B cell (primary cell): ENCODE measurements at regions not wholly inside any gene's neighbourhood (a gene's known extent, or its start where the extent isn't known, plus 50 kb on each side); places are given as distances from the start of the nearest gene placed in this dataset.

ENCODE experiments used
- ATAC-seq: fragments of 200-7000 bp; cut with Tn5 transposase; one replicate; pipeline ENCODE4 v1.10.0; 2021; ENCODE audit warnings: low read depth, mild to moderate bottlenecking, moderate number of reproducible peaks, moderate library complexity
- CTCF ChIA-PET: fragments of 350-600 bp; sonication (Branson Sonifier 250); formaldehyde crosslinking; loops from one replicate; lab custom pipeline; 2021; ENCODE audit warnings: antibody characterized with exemption, inconsistent platforms; lab: Charles Lee
- POLR2A ChIA-PET: fragments of 350-600 bp; sonication (Branson Sonifier 250); formaldehyde crosslinking; loops from one replicate; lab custom pipeline; 2021; ENCODE audit warnings: antibody characterized with exemption; lab: Charles Lee
- DNase-seq: peaks from one replicate; pipeline ENCODE4 v3.0.0; 2013
- H2AFZ ChIP-seq: 2 replicates; pipeline ENCODE4 v1.6.1; 2012; ENCODE audit warnings: mild to moderate bottlenecking, low read depth, low read length; ENCODE audit not compliant: insufficient read depth, poor library complexity, severe bottlenecking
- H3K27ac ChIP-seq, 2 donors: 1 replicate in 1 of 2; 2 replicates in 1 of 2; pipeline ENCODE4 v1.5.1; 2012 to 2013; ENCODE audit warnings: low read length in 2 of 2, mild to moderate bottlenecking in 2 of 2, moderate library complexity in 1 of 2
- H3K27me3 ChIP-seq, 4 experiments: fragments of 200-600 bp in 1 of 4; sonication (generic) in 1 of 4; replicated peaks in 1 of 4; 1 replicate in 2 of 4; 2 replicates in 2 of 4; pipeline versions ENCODE4 v1.6.1 to v1.7.0; 2013 to 2016; ENCODE audit warnings: low read length in 3 of 4, mild to moderate bottlenecking in 2 of 4, mixed read lengths in 1 of 4, moderate library complexity in 1 of 4; ENCODE audit not compliant: insufficient read depth in 4 of 4, control insufficient read depth in 3 of 4; ENCODE audit errors: control extremely low read depth in 1 of 4
- H3K36me3 ChIP-seq, 2 experiments: replicated peaks in 1 of 2; 1 replicate in 1 of 2; 2 replicates in 1 of 2; pipeline versions ENCODE4 v1.6.1 to v1.7.1; 2013; ENCODE audit warnings: low read length in 1 of 2; ENCODE audit not compliant: insufficient read depth in 2 of 2, control insufficient read depth in 1 of 2; ENCODE audit errors: control extremely low read depth in 1 of 2, extremely low read depth in 1 of 2
- H3K4me1 ChIP-seq, 2 donors: fragments of 200-600 bp in 1 of 2; sonication (generic) in 1 of 2; 1 replicate in 1 of 2; 2 replicates in 1 of 2; pipeline versions ENCODE4 v1.5.1 to v1.6.1; 2013 to 2017; ENCODE audit warnings: low read length in 2 of 2; ENCODE audit not compliant: control insufficient read depth in 2 of 2, insufficient read depth in 2 of 2
- H3K4me2 ChIP-seq: replicated peaks from 2 replicates; pipeline ENCODE3; 2012; ENCODE audit warnings: mild to moderate bottlenecking, low read depth, low read length; ENCODE audit not compliant: poor library complexity, severe bottlenecking
- H3K4me3 ChIP-seq, 5 experiments: fragments of 200-600 bp in 1 of 5; sonication (generic) in 1 of 5; 1 replicate in 3 of 5; 2 replicates in 2 of 5; pipeline versions ENCODE4 v1.5.1 to v1.7.0; 2011 to 2016; ENCODE audit warnings: low read length in 4 of 5, mild to moderate bottlenecking in 4 of 5, low read depth in 2 of 5, control low read depth in 1 of 5, moderate library complexity in 1 of 5; ENCODE audit not compliant: insufficient read depth in 1 of 5; ENCODE audit errors: control extremely low read depth in 1 of 5, extremely low read depth in 1 of 5
- H3K79me2 ChIP-seq: fragments of 200-600 bp; sonication (generic); one replicate; pipeline ENCODE4 v1.6.0; 2016; ENCODE audit warnings: low read length; ENCODE audit not compliant: control insufficient read depth, insufficient read depth
- H3K9ac ChIP-seq: fragments of 200-600 bp; sonication (generic); 2 replicates; pipeline ENCODE4 v1.6.1; 2017; ENCODE audit warnings: mild to moderate bottlenecking, low read length, moderate library complexity
- H3K9me3 ChIP-seq, 3 donors: one replicate each; pipeline versions ENCODE4 v1.6.1 to v1.7.1; 2013; ENCODE audit warnings: low read length in 2 of 3; ENCODE audit not compliant: control insufficient read depth in 2 of 3, insufficient read depth in 1 of 3; ENCODE audit errors: control extremely low read depth in 1 of 3
- H4K20me1 ChIP-seq: 2 replicates; pipeline ENCODE4 v1.6.0; 2012; ENCODE audit warnings: mild to moderate bottlenecking, low read length; ENCODE audit not compliant: insufficient read depth, control insufficient read depth, poor library complexity, severe bottlenecking
- H3K27ac Mint-ChIP-seq: one replicate; pipeline ENCODE4 v1.8.0; 2021; ENCODE audit warnings: mixed read lengths
- H3K27me3 Mint-ChIP-seq: one replicate; pipeline ENCODE4 v1.8.0; 2021; ENCODE audit warnings: mixed read lengths
- H3K4me1 Mint-ChIP-seq: one replicate; pipeline ENCODE4 v1.8.0; 2021; ENCODE audit warnings: mixed read lengths
- H3K4me3 Mint-ChIP-seq: one replicate; pipeline ENCODE4 v1.8.0; 2021; ENCODE audit warnings: mixed read lengths
- H3K9me3 Mint-ChIP-seq: one replicate; pipeline ENCODE4 v1.8.0; 2022; ENCODE audit warnings: mixed read lengths; ENCODE audit not compliant: insufficient read depth
- EZH2 ChIP-seq: IDR thresholded peaks from 2 replicates; pipeline ENCODE4 v1.6.1; 2012; ENCODE audit warnings: borderline replicate concordance, low read depth, mild to moderate bottlenecking, moderate library complexity, low read length; ENCODE audit not compliant: insufficient read depth, poor library complexity, severe bottlenecking
- WGBS: methylation state at CpG from one replicate; pipeline ENCODE4 v1.1.5; 2013; ENCODE audit warnings: missing lambda C conversion rate; ENCODE audit not compliant: insufficient coverage; 5-methylcytosine and 5-hydroxymethylcytosine counted together
- intact Hi-C: fragments of 100-400 bp; cut with micrococcal nuclease; formaldehyde crosslinking; loops from one replicate; pipeline ENCODE4 v1.10.0; 2022
- TF ChIP-seq, protein P1 (sequence below): fragments of 200-600 bp; IDR thresholded peaks from one replicate; pipeline ENCODE4 v1.8.0; 2022; ENCODE audit warnings: antibody characterized with exemption, mild to moderate bottlenecking

DNA sequence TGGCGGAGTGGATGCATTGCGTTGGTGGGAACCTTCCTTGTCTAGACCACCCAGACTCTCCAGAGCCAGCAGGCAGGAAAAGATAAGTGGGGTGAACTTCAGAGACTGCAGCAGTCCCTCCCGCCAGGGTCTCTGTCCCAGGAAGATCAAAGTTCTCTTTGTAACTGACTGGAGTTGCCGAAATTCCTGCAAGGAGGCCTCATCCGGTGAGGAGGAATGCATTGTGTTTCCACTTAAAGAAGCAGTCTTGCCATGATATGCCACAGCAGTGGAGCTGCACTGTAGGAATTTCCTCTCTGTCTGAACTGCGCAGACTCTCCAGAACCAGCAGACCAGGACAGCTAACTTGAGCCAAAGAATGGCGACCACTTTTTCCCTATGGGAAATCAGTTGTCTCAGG is 1190.4 kb downstream of the TECRL start:
- Histone ChIP-seq H3K4me2 (no peak overlapping the region), H3K36me3 (no peaks in the 10 kb centered on the region), H3K27me3 (no peaks in the 10 kb centered on the region), H3K4me1 (no peaks in the 10 kb centered on the region), H3K9ac (no peak overlapping the region), H3K4me3 (no peak overlapping the region), H4K20me1 (no peaks in the 10 kb centered on the region), H3K9me3 (peaks cover 0 to 8% (median 0%) of the 10 kb centered on the region in 3 donors), H3K27ac (no peak overlapping the region), H2AFZ (no peak overlapping the region), H3K79me2 (no peaks in the 10 kb centered on the region)
- TF ChIP-seq, protein P1, sequence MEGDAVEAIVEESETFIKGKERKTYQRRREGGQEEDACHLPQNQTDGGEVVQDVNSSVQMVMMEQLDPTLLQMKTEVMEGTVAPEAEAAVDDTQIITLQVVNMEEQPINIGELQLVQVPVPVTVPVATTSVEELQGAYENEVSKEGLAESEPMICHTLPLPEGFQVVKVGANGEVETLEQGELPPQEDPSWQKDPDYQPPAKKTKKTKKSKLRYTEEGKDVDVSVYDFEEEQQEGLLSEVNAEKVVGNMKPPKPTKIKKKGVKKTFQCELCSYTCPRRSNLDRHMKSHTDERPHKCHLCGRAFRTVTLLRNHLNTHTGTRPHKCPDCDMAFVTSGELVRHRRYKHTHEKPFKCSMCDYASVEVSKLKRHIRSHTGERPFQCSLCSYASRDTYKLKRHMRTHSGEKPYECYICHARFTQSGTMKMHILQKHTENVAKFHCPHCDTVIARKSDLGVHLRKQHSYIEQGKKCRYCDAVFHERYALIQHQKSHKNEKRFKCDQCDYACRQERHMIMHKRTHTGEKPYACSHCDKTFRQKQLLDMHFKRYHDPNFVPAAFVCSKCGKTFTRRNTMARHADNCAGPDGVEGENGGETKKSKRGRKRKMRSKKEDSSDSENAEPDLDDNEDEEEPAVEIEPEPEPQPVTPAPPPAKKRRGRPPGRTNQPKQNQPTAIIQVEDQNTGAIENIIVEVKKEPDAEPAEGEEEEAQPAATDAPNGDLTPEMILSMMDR = no peak
- no peak for TF ChIP-seq EZH2
- H3K4me1 Mint-ChIP-seq = no peaks in the 10 kb centered on the region
- intact Hi-C loops = no loop called here
- WGBS = 73% methylated on average over 6 of the region's 7 CpGs
- H3K4me3 Mint-ChIP-seq = no peak overlapping the region
- POLR2A ChIA-PET = no interaction called here
- H3K9me3 Mint-ChIP-seq = peaks cover 3% of the 10 kb centered on the region
- H3K27ac Mint-ChIP-seq = no peak overlapping the region
- CTCF ChIA-PET = no interaction called here
- DNase-seq (no peak), ATAC-seq (no peak)
- no peaks in the 10 kb centered on the region for H3K27me3 Mint-ChIP-seq

GRCh38 chr4:63214076-63214475 is 1195.2 kb downstream of the TECRL start:
- ChIA-PET POLR2A (no interaction called here), CTCF (no interaction called here)
- no peak for ATAC-seq
- H3K4me1 Mint-ChIP-seq = no peaks in the 10 kb centered on the region
- H3K9me3 Mint-ChIP-seq = peaks cover 7% of the 10 kb centered on the region
- no peak for DNase-seq
- no peak overlapping the region for H3K9ac ChIP-seq
- H3K79me2 ChIP-seq = no peaks in the 10 kb centered on the region
- H3K27ac ChIP-seq = no peak overlapping the region
- no peak overlapping the region for H2AFZ ChIP-seq
- no peak overlapping the region for H3K4me2 ChIP-seq
- H3K9me3 ChIP-seq = peaks cover 0 to 7% (median 0%) of the 10 kb centered on the region in 3 donors
- intact Hi-C loops = no loop called here
- no peak for TF ChIP-seq EZH2
- TF ChIP-seq, protein P1 = no peak
- no peaks in the 10 kb centered on the region for H3K27me3 ChIP-seq
- H3K4me3 Mint-ChIP-seq = no peak overlapping the region
- no peaks in the 10 kb centered on the region for H4K20me1 ChIP-seq
- H3K4me1 ChIP-seq = no peaks in the 10 kb centered on the region
- no peaks in the 10 kb centered on the region for H3K27me3 Mint-ChIP-seq
- no peak overlapping the region for H3K4me3 ChIP-seq
- no peak overlapping the region for H3K27ac Mint-ChIP-seq
- H3K36me3 ChIP-seq = no peaks in the 10 kb centered on the region
